NB4 (cell line): ENCODE measurements at regions not wholly inside any gene's neighbourhood (a gene's known extent, or its start where the extent isn't known, plus 50 kb on each side); places are given as distances from the start of the nearest gene placed in this dataset.

ENCODE experiments used
- MAX ChIP-seq: IDR thresholded peaks from 2 replicates; pipeline ENCODE4 v1.6.1; 2011; ENCODE audit warnings: low read depth, low read length
- MYC ChIP-seq: IDR thresholded peaks from 2 replicates; pipeline ENCODE4 v1.6.1; 2011; ENCODE audit warnings: low read depth, low read length
- TF ChIP-seq, protein P1 (sequence below): IDR thresholded peaks from one replicate; pipeline ENCODE4 v1.5.1; 2012; ENCODE audit warnings: low read depth, low read length

- TF ChIP-seq, protein P1, sequence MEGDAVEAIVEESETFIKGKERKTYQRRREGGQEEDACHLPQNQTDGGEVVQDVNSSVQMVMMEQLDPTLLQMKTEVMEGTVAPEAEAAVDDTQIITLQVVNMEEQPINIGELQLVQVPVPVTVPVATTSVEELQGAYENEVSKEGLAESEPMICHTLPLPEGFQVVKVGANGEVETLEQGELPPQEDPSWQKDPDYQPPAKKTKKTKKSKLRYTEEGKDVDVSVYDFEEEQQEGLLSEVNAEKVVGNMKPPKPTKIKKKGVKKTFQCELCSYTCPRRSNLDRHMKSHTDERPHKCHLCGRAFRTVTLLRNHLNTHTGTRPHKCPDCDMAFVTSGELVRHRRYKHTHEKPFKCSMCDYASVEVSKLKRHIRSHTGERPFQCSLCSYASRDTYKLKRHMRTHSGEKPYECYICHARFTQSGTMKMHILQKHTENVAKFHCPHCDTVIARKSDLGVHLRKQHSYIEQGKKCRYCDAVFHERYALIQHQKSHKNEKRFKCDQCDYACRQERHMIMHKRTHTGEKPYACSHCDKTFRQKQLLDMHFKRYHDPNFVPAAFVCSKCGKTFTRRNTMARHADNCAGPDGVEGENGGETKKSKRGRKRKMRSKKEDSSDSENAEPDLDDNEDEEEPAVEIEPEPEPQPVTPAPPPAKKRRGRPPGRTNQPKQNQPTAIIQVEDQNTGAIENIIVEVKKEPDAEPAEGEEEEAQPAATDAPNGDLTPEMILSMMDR = no peak
- TF ChIP-seq MYC (no peak), MAX (no peak)
Observed at GRCh38 chr11:37858398-37858797, 1260.4 kb upstream of the RAG2 start.
